ENCODE measurements at regions not wholly inside any gene's neighbourhood (a gene's known extent, or its start where the extent isn't known, plus 50 kb on each side); places are given as distances from the start of the nearest gene placed in this dataset.
"Not testable (repeated sequence)": the region's sequence is repeated elsewhere in the genome, so short reads cannot be mapped to it uniquely, and the experiment has no call there.

DNA sequence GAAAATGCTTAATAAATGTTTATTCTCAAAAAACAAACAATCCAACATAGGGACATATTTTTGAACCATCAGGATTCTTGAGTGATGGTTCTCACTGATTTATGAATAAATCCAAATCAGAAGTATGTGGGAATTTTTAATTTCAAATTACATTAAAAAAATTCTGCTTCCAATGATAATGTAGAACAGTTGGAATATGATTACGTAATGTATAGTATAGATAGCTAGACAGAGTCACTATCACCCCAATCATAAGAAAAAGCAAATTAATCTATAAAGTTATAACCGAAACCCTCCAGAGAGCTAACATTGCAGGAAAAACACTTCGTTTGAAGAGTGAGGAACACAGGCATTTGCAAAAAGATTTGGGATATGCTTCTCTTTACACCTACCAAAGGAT, 1600.6 kb upstream of the B3GALT2 start:
- Mint-ChIP-seq H3K36me3 (ENCODE audit: low read depth) (no peaks in the 10 kb centered on the region), H3K9me3 (no peaks in the 10 kb centered on the region), H3K4me1 (no peaks in the 10 kb centered on the region), H3K27ac (no peak overlapping the region), H3K4me3 (no peak overlapping the region), H3K27me3 (ENCODE audit: low read depth) (no peaks in the 10 kb centered on the region)
- TF ChIP-seq, protein P1, sequence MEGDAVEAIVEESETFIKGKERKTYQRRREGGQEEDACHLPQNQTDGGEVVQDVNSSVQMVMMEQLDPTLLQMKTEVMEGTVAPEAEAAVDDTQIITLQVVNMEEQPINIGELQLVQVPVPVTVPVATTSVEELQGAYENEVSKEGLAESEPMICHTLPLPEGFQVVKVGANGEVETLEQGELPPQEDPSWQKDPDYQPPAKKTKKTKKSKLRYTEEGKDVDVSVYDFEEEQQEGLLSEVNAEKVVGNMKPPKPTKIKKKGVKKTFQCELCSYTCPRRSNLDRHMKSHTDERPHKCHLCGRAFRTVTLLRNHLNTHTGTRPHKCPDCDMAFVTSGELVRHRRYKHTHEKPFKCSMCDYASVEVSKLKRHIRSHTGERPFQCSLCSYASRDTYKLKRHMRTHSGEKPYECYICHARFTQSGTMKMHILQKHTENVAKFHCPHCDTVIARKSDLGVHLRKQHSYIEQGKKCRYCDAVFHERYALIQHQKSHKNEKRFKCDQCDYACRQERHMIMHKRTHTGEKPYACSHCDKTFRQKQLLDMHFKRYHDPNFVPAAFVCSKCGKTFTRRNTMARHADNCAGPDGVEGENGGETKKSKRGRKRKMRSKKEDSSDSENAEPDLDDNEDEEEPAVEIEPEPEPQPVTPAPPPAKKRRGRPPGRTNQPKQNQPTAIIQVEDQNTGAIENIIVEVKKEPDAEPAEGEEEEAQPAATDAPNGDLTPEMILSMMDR (IDR thresholded peaks at IDR 0.05; ENCODE audit: unreplicated experiment in 3 of 3): no peak

GRCh38 chr1:194786027-194786426, 1599.6 kb upstream of the B3GALT2 start:
- H3K4me1 Mint-ChIP-seq: no peaks in the 10 kb centered on the region
- H3K9me3 Mint-ChIP-seq: no peaks in the 10 kb centered on the region
- no peak overlapping the region for H3K4me3 Mint-ChIP-seq
- no peak overlapping the region for H3K27ac Mint-ChIP-seq
- no peaks in the 10 kb centered on the region for H3K27me3 Mint-ChIP-seq (ENCODE audit: low read depth)
- TF ChIP-seq, protein P1 (IDR thresholded peaks at IDR 0.05; ENCODE audit: unreplicated experiment in 3 of 3): no peak
- no peaks in the 10 kb centered on the region for H3K36me3 Mint-ChIP-seq (ENCODE audit: low read depth)

DNA sequence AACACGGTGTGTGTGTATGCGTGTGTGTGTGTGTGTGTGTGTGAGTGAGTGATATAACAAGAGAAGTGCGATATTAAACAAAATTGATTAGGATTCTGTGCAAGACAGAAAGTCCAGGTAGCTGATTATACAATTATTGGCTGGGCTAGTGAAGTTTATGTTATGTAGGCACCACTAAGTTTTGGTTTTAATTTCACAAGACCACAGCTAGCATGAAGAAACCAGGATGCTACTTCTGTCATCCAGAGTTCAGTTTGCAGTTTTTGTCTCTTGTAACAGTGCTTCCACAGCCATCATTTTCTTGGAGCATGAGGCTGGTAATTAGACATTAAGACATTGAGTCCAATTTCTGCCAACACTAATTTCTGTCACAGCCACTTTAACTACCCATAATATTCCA, 1590.2 kb upstream of the B3GALT2 start:
- Mint-ChIP-seq H3K27me3 (ENCODE audit: low read depth) (no peaks in the 10 kb centered on the region), H3K27ac (no peak overlapping the region), H3K4me1 (no peaks in the 10 kb centered on the region), H3K36me3 (ENCODE audit: low read depth) (no peaks in the 10 kb centered on the region), H3K4me3 (no peak overlapping the region), H3K9me3 (no peaks in the 10 kb centered on the region)
- TF ChIP-seq, protein P1 (IDR thresholded peaks at IDR 0.05; ENCODE audit: unreplicated experiment in 3 of 3): no peak

DNA sequence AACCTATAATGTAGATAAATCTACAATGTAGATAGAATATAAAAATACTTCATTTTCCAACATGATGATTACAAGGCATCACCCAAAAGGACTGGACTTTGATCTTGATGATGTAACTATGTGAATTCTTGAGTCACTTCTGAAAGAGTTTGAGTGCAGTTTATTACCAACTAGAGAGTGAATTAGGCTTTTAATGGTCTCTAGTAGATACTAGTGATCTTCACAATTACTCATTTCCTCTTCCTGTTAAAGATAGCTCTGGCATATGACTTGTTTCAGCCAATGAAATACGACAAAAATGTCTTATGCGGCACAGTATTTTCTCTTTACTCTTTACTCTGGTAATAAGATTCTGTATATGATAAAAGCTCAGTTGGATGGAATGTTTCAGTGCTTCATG, 1588.1 kb upstream of the B3GALT2 start:
- Mint-ChIP-seq H3K27ac (no peak overlapping the region), H3K4me1 (no peaks in the 10 kb centered on the region), H3K27me3 (ENCODE audit: low read depth) (no peaks in the 10 kb centered on the region), H3K9me3 (no peaks in the 10 kb centered on the region), H3K4me3 (no peak overlapping the region), H3K36me3 (ENCODE audit: low read depth) (no peaks in the 10 kb centered on the region)
- TF ChIP-seq, protein P1 (IDR thresholded peaks at IDR 0.05; ENCODE audit: unreplicated experiment in 3 of 3): no peak

DNA sequence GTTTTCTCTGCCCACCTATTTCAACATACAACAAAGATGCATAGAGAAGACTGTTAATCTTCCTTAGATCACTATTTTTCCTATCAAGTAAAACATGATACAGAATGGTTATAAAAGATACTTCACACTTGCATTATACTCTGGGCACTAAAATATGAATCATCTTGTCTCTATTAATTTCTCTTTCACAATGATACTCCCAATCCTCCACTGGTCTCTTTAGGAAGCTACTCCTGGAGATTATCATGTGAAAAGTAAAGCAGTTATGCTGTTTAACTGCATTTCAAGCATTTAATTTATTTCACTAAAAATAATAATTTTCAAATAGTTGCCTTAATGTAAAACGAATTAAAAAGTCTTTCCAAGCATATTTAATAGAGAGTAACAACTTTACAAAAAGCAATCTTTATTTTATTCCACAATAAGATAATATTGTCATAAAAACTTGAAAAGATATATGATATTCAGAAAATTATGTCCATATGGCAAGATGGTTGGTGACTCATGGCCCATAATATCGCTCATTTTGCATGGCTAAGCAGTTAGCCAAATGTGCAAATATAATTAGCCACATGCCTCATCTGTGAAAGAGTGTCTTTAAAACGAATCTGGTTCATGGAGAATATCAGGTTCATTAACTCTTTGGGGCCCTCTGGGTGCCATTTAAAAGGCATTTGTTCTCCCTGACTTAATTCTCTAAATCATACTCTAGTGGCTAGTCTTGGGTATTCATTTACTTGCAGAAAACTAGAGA, 1569.0 kb upstream of the B3GALT2 start:
- TF ChIP-seq, protein P1 (IDR thresholded peaks at IDR 0.05; ENCODE audit: unreplicated experiment in 3 of 3): no peak
- Mint-ChIP-seq H3K27ac (no peak overlapping the region), H3K27me3 (ENCODE audit: low read depth) (no peaks in the 10 kb centered on the region), H3K4me3 (no peak overlapping the region), H3K36me3 (ENCODE audit: low read depth) (no peaks in the 10 kb centered on the region), H3K4me1 (no peaks in the 10 kb centered on the region), H3K9me3 (peaks cover 3% of the 10 kb centered on the region)

- H3K36me3 Mint-ChIP-seq (ENCODE audit: low read depth); H3K27me3 Mint-ChIP-seq (ENCODE audit: low read depth); H3K4me1 Mint-ChIP-seq; H3K9me3 Mint-ChIP-seq; H3K4me3 Mint-ChIP-seq; H3K27ac Mint-ChIP-seq: not testable (repeated sequence)
These were observed 1552.4 kb upstream of the B3GALT2 start for GRCh38 chr1:194738843-194739242.
